SK-N-SH (cell line): ENCODE measurements at regions not wholly inside any gene's neighbourhood (a gene's known extent, or its start where the extent isn't known, plus 50 kb on each side); places are given as distances from the start of the nearest gene placed in this dataset.
"Not testable (repeated sequence)": the region's sequence is repeated elsewhere in the genome, so short reads cannot be mapped to it uniquely, and the experiment has no call there.

Experiments used
- CTCF ChIA-PET: fragments of 300-600, 350-600 bp; formaldehyde crosslinking; extraction: SDS; loops from one replicate; lab custom pipeline; 2021; lab: Yijun Ruan, JAX
- POLR2A ChIA-PET: fragments of 350-600 bp; sonication (Branson Sonifier 250); formaldehyde crosslinking; extraction: SDS; loops from one replicate; lab custom pipeline; 2020; ENCODE audit warnings: antibody characterized with exemption, inconsistent platforms; lab: Yijun Ruan, JAX
- DNase-seq: peaks from one replicate; pipeline ENCODE4 v3.0.0; 2012
- H2AFZ ChIP-seq: fragments of 200-600 bp; sonication (generic); 2 replicates; pipeline ENCODE4 v1.8.1; 2016; ENCODE audit warnings: antibody characterized with exemption, mild to moderate bottlenecking, low read depth
- H3F3A ChIP-seq: fragments of 200-600 bp; sonication (generic); replicated peaks from 2 replicates; pipeline ENCODE3; 2016; ENCODE audit warnings: antibody characterized with exemption, mild to moderate bottlenecking; ENCODE audit not compliant: insufficient read depth
- H3K27ac ChIP-seq, 2 experiments: fragments of 200-500 bp in 1 of 2; fragments of 200-600 bp in 1 of 2; sonication (Bioruptor generic) in 1 of 2; sonication (generic), shearing (Covaris generic) in 1 of 2; 2 replicates each; pipeline versions ENCODE4 v1.5.1 to v1.6.1; 2014 to 2016; ENCODE audit warnings: low read depth in 2 of 2, inconsistent platforms in 1 of 2, low read length in 1 of 2, mild to moderate bottlenecking in 1 of 2, mixed read lengths in 1 of 2
- H3K27me3 ChIP-seq: fragments of 200-600 bp; sonication (generic), shearing (Covaris generic); 2 replicates; pipeline ENCODE4 v1.6.1; 2016; ENCODE audit warnings: mixed run types; ENCODE audit not compliant: insufficient read depth
- H3K36me3 ChIP-seq, 2 experiments: fragments of 200-500 bp in 1 of 2; fragments of 200-600 bp in 1 of 2; sonication (Bioruptor generic) in 1 of 2; sonication (generic) in 1 of 2; replicated peaks in 1 of 2; 2 replicates each; pipeline versions ENCODE3 to v1.5.1; 2014 to 2016; ENCODE audit warnings: low read length in 1 of 2, mild to moderate bottlenecking in 1 of 2; ENCODE audit not compliant: insufficient read depth in 2 of 2, control insufficient read depth in 1 of 2
- H3K4me1 ChIP-seq, 2 experiments: fragments of 200-500 bp in 1 of 2; fragments of 200-600 bp in 1 of 2; sonication (Bioruptor generic) in 1 of 2; sonication (generic), shearing (Covaris generic) in 1 of 2; 2 replicates each; pipeline versions ENCODE4 v1.5.1 to v1.6.1; 2014 to 2016; ENCODE audit warnings: low read depth in 1 of 2, low read length in 1 of 2, mixed run types in 1 of 2; ENCODE audit not compliant: insufficient read depth in 2 of 2, control insufficient read depth in 1 of 2
- H3K4me2 ChIP-seq: fragments of 200-600 bp; sonication (generic), shearing (Covaris generic); 2 replicates; pipeline ENCODE4 v1.6.1; 2017; ENCODE audit warnings: mixed run types
- H3K4me3 ChIP-seq, 2 experiments: fragments of 200-500 bp in 1 of 2; fragments of 200-600 bp in 1 of 2; sonication (Bioruptor generic) in 1 of 2; sonication (generic), shearing (Covaris generic) in 1 of 2; 2 replicates each; pipeline versions ENCODE4 v1.5.1 to v1.8.1; 2014 to 2016; ENCODE audit warnings: low read depth in 2 of 2, inconsistent platforms in 1 of 2, low read length in 1 of 2, mild to moderate bottlenecking in 1 of 2, mixed read lengths in 1 of 2, moderate library complexity in 1 of 2
- H3K79me2 ChIP-seq: fragments of 200-600 bp; sonication (generic); 2 replicates; pipeline ENCODE4 v1.8.1; 2017; ENCODE audit warnings: mild to moderate bottlenecking; ENCODE audit not compliant: insufficient read depth
- H3K9ac ChIP-seq: fragments of 200-600 bp; sonication (generic); 2 replicates; pipeline ENCODE4 v1.6.1; 2017; ENCODE audit warnings: mixed run types
- H3K9me2 ChIP-seq: fragments of 200-600 bp; sonication (generic); 2 replicates; pipeline ENCODE4 v1.6.1; 2017; ENCODE audit warnings: mixed run types
- H3K9me3 ChIP-seq: fragments of 200-600 bp; sonication (generic); 2 replicates; pipeline ENCODE4 v1.6.1; 2017; ENCODE audit warnings: mixed run types, mild to moderate bottlenecking, moderate library complexity
- H4K20me1 ChIP-seq: fragments of 200-600 bp; sonication (generic); 2 replicates; pipeline ENCODE4 v1.6.1; 2017; ENCODE audit warnings: mild to moderate bottlenecking, mixed run types; ENCODE audit not compliant: insufficient read depth
- WGBS: methylation state at CpG from one replicate; pipeline ENCODE4 v1.1.6; 2017; ENCODE audit warnings: low lambda C conversion rate; 5-methylcytosine and 5-hydroxymethylcytosine counted together

DNA sequence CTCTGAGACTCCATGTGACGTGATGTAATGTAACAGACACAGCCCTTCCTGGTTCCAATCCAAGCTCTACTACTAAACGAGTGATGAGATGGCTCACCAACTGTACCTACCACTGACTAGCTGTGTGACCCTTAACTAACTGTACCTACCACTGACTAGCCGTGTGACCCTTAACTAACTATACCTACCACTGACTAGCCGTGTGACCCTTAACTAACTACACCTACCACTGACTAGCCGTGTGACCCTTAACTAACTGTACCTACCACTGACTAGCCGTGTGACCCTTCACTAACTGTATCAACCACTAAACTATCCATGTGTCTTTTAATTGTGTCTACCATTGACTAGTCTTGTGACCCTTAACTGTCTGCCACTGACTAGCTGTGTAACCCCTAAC is 111.2 kb downstream of the NPIPA5 start:
- CTCF ChIA-PET, H3K9ac ChIP-seq, H3K79me2 ChIP-seq, H3K27me3 ChIP-seq, H3K4me3 ChIP-seq, H2AFZ ChIP-seq, DNase-seq, H3K4me1 ChIP-seq, POLR2A ChIA-PET, H3K27ac ChIP-seq, H4K20me1 ChIP-seq, H3K9me3 ChIP-seq, H3K36me3 ChIP-seq, H3K4me2 ChIP-seq, H3F3A ChIP-seq, H3K9me2 ChIP-seq: not testable (repeated sequence)
- 60% methylated on average over 4 of the region's 6 CpGs for WGBS

DNA sequence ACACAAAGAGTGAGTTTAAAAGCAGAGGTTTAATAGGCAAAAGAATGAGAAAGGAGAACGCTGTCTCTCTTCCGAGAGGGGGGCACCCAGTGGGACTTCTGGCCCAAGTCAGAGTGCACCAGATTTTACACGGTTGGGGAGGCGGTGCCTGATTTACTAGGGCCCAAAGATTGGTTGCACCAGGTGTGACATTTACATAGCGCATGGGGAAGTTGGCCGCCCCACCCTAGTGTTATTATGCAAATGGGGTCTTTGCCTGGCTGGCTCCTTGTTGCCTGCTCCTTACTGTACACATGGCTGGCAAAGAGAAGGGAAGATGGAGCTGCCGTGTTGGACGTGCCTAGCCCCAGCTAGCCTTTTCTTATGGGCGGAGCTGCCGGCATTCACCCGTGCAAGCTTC is 115.9 kb downstream of the NPIPA5 start:
- CTCF ChIA-PET, H3K79me2 ChIP-seq, H3K4me3 ChIP-seq, H3K9ac ChIP-seq, H3F3A ChIP-seq, H4K20me1 ChIP-seq, DNase-seq, H3K36me3 ChIP-seq, H3K27ac ChIP-seq, H3K4me2 ChIP-seq, H3K9me3 ChIP-seq, H3K27me3 ChIP-seq, POLR2A ChIA-PET, H3K4me1 ChIP-seq, H2AFZ ChIP-seq, H3K9me2 ChIP-seq: not testable (repeated sequence)
- 74% methylated on average over 11 of the region's 11 CpGs for WGBS

DNA sequence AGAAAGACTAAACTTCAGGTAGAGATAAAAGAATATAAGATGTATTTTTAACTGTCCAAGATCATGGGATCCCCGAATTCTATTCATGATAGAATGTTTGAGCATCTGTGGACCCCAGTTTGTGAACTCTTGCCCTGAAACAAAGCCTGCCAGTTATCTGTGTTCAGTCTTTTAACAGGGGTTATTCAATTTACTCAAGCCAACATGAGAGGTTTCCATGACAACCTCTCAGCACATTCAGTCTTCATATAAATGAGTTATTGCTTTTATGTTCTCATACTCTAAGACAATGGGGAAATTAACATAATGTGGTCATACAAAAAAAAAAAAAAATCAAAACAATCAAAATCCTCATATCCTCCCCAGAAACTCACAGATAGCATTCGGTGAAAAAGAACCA is 130.1 kb downstream of the NPIPA5 start:
- no CpG with 5 or more reads among the region's 2 CpGs for WGBS
- H3K9me2 ChIP-seq, H3K4me1 ChIP-seq, H4K20me1 ChIP-seq, H3K27ac ChIP-seq, POLR2A ChIA-PET, DNase-seq, H3K27me3 ChIP-seq, H3K9me3 ChIP-seq, H3K4me3 ChIP-seq, H3K79me2 ChIP-seq, H3K36me3 ChIP-seq, H2AFZ ChIP-seq, H3F3A ChIP-seq, H3K4me2 ChIP-seq, H3K9ac ChIP-seq, CTCF ChIA-PET: not testable (repeated sequence)

DNA sequence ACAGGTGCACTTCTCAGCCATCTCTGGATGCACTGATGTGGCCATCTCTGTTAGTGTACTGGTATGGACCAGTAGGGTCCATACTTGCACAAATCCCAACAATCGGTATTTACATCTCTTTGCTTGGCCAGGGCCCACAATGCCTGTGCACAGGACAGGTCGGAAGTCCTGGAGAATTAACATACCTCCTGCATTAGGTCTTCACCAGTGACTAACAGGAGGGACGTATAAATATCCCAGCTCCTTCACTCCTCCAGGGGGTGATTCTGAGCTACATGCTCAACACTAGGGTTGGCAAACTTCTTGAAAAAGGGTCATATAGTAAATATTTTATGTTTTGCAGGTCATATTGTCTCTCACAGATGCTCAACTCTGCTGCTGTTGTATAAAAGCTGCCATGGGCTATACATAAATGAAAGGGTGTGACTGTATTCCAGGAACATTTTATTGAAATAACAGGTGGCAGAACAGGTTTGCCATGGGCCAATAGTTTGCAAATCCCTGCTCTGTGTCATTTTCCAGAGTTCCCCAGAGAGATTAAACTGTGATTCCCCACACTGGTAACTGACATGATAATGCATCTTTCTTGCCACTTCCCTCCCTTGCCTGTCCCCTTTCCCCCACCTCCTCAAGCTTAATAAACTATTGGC is 141.3 kb downstream of the NPIPA5 start:
- H3K79me2 ChIP-seq, H3K4me1 ChIP-seq, H3K36me3 ChIP-seq, H3K9me3 ChIP-seq, H3K27me3 ChIP-seq, H4K20me1 ChIP-seq, POLR2A ChIA-PET, H3K27ac ChIP-seq, H3K4me2 ChIP-seq, H2AFZ ChIP-seq, H3K4me3 ChIP-seq, H3K9ac ChIP-seq, CTCF ChIA-PET, H3K9me2 ChIP-seq, DNase-seq, H3F3A ChIP-seq: not testable (repeated sequence)
- 36% methylated on average over 2 of the region's 3 CpGs for WGBS

DNA sequence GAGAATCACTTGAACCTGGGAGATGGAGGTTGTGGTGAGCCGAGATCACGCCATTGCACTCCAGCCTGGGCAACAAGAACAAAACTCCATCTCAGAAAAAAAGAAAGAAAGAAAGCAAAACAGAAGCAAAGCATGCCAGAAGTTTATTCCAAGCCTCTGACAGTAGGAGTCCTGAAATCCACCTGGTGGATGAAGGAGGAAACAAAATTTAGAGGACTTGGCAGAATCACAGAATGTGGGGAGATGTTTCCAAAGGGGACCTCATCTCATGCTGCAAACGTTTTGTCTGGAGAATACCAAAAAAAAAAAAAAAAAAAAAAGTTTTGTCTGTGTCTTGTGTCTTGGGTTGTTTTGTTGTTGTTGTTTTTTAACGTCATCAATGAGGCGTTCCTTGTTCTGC is 141.1 kb upstream of the RRN3 start:
- H3K36me3 ChIP-seq, H3K4me1 ChIP-seq, CTCF ChIA-PET, POLR2A ChIA-PET, H3K9me2 ChIP-seq, H3F3A ChIP-seq, H3K79me2 ChIP-seq, DNase-seq, H4K20me1 ChIP-seq, H3K4me3 ChIP-seq, H3K27ac ChIP-seq, H3K4me2 ChIP-seq, H3K9me3 ChIP-seq, H3K9ac ChIP-seq, H2AFZ ChIP-seq, H3K27me3 ChIP-seq: not testable (repeated sequence)
- 48% methylated on average over 3 of the region's 5 CpGs for WGBS

DNA sequence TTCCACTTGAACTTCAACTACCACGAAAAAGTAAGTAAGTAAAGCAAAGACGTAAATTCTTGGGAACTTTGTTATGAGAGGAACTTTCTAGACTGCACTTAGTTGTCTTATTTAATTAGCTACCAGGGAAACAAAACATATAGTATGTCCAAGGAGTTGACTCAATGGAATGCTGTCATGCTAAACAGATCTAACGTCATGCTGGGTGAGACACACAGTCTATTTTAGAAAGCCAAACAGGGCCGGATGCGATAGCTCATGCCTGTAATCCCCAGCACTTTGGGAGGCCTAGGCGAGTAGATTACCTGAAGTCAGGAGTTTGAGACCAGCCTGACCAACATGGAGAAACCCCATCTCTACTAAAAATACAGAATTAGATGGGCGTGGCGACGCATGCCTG is 140.6 kb upstream of the RRN3 start:
- H3K4me3 ChIP-seq, H3K27ac ChIP-seq, H3K9me2 ChIP-seq, H3K4me2 ChIP-seq, H3K9ac ChIP-seq, H2AFZ ChIP-seq, H3F3A ChIP-seq, H4K20me1 ChIP-seq, H3K9me3 ChIP-seq, DNase-seq, H3K27me3 ChIP-seq, CTCF ChIA-PET, H3K4me1 ChIP-seq, H3K36me3 ChIP-seq, POLR2A ChIA-PET, H3K79me2 ChIP-seq: not testable (repeated sequence)
- WGBS: no CpG with 5 or more reads among the region's 9 CpGs

DNA sequence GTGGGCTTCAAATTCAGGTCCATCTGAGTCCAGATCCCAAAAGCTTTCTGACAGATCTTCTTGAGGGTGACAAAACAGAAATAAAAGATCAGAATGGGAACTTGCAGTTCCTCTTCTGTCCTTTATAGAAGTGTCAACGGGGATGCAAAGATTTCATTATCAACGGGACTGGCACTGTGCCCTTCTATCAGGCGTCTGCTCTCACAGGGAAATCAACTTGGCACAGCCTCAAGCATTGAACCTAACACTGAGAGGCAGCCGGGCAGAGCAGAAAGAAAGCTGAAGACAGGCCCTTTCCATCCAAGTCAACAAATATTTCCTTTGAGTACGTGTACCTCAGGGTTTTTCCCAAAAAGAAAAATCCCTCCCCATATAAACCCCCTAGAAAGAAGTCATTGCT is 136.4 kb upstream of the RRN3 start:
- CTCF ChIA-PET, H3K36me3 ChIP-seq, H3K9me3 ChIP-seq, H3K27ac ChIP-seq, H3K4me3 ChIP-seq, H3K79me2 ChIP-seq, H3F3A ChIP-seq, H3K9me2 ChIP-seq, H3K4me1 ChIP-seq, H3K4me2 ChIP-seq, H3K27me3 ChIP-seq, H2AFZ ChIP-seq, POLR2A ChIA-PET, H3K9ac ChIP-seq, H4K20me1 ChIP-seq, DNase-seq: not testable (repeated sequence)
- WGBS: 0% methylated on average over 1 of the region's 5 CpGs
